ENCODE measurements at regions not wholly inside any gene's neighbourhood (a gene's known extent, or its start where the extent isn't known, plus 50 kb on each side); places are given as distances from the start of the nearest gene placed in this dataset.

DNA sequence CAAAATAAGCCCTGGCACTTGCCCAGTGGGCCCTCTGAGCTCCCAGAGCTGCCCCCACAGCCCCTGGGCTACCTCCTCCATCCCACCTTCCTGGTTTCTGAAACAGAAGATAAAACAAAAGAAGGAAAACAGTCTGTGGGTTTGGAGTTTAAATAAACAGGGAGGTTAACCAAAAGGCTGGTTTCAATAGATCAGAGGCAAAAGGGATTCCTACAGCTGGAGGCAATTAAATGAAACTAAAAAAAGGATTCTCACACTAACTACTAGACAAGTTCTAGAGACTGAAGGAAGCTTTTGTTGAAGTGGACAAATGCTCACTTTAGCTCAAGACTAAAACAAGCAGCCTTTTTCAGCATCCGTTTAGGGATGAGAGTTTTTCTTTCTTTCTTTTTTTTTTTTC lies 569.8 kb downstream of the FGF9 start:
- no peak overlapping the region for H3K27ac ChIP-seq (ENCODE audit: low read depth, low read length)
- no peak overlapping the region for H3K9ac ChIP-seq (ENCODE audit: low read depth in 1 of 2, low read length in 2 of 2)
- no peaks in the 10 kb centered on the region for H3K9me3 ChIP-seq (ENCODE audit: control insufficient read depth in 1 of 2, low read length in 2 of 2)
- H3K27me3 ChIP-seq (ENCODE audit: control insufficient read depth in 1 of 2, insufficient read depth in 2 of 2, low read length in 2 of 2): no peaks in the 10 kb centered on the region
- no peaks in the 10 kb centered on the region for H3K36me3 ChIP-seq (ENCODE audit: control insufficient read depth in 1 of 2, insufficient read depth in 2 of 2, low read length in 2 of 2)
- H3K4me3 ChIP-seq (ENCODE audit: low read depth in 1 of 2, low read length in 2 of 2): no peak overlapping the region
- peaks cover 0 to 4% of the 10 kb centered on the region in 2 donors for H3K4me1 ChIP-seq (ENCODE audit: control insufficient read depth in 1 of 2, insufficient read depth in 2 of 2, low read length in 2 of 2)

DNA sequence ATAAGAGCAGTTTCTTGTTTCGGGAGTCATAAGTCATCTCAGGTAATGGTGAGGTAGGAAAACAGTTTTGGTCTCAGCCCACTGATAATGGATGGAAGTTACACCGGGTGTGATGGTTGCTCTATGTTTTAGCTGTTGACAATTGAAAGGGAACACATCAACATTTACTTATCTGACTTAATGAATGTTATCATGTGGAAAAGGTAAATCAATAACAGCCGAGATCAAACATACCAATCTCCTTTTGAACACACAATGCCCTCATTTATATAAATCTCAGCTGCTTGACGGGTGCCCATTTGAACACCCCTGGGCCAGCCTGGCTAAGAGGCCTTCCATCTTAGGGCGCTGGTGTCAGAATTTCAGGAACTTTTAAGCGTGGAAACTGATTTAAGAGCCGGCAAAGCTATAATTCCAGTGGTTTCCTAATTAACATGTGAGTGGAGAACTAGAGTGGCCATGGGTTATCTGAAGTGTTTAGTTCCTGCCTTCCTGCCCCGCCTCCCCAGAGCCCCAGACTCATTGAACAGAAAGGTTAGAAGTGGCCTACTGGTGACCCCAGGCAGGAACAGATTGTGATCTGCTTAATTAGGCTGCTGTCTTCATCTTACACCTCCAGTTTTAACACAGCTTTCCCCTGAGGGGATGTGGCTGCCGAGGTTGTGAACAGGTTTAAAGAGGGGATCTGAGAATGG lies 572.7 kb downstream of the FGF9 start:
- H3K4me1 ChIP-seq (ENCODE audit: control insufficient read depth in 1 of 2, insufficient read depth in 2 of 2, low read length in 2 of 2): peaks cover 0 to 4% of the 10 kb centered on the region in 2 donors
- no peaks in the 10 kb centered on the region for H3K36me3 ChIP-seq (ENCODE audit: control insufficient read depth in 1 of 2, insufficient read depth in 2 of 2, low read length in 2 of 2)
- H3K9ac ChIP-seq (ENCODE audit: low read depth in 1 of 2, low read length in 2 of 2): no peak overlapping the region
- no peak overlapping the region for H3K27ac ChIP-seq (ENCODE audit: low read depth, low read length)
- H3K27me3 ChIP-seq (ENCODE audit: control insufficient read depth in 1 of 2, insufficient read depth in 2 of 2, low read length in 2 of 2): no peaks in the 10 kb centered on the region
- H3K9me3 ChIP-seq (ENCODE audit: control insufficient read depth in 1 of 2, low read length in 2 of 2): no peaks in the 10 kb centered on the region
- no peak overlapping the region for H3K4me3 ChIP-seq (ENCODE audit: low read depth in 1 of 2, low read length in 2 of 2)

DNA sequence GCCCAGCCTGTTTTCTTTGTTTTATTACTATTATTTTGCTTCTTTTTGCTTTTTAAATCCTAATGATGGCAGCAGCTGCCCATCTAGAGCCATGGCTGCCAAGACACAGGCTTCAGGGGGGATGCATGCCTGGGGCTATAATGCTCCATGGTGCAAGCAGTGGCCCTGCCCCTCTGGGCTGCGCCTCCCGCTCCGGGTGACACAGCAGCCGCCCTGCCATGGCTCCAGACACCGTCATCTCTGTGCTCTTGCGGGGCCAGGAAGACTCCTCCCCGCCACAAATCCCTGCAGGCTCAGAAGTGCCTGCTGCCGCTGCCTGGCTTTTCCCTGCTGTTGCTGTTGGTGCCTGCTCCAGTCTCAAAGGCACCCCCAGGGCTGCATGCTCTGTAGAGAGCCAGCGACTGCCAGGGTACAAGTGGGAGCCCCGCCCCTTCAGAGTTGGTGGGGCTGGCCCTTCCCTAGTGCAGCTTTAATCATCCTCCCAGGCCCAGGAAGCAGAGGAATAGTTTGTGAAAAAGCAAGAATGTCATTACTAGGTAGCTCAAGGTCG lies 581.5 kb downstream of the FGF9 start:
- Histone ChIP-seq H3K4me1 (ENCODE audit: control insufficient read depth in 1 of 2, insufficient read depth in 2 of 2, low read length in 2 of 2) (no peaks in the 10 kb centered on the region), H3K27ac (ENCODE audit: low read depth, low read length) (no peak overlapping the region), H3K9ac (ENCODE audit: low read depth in 1 of 2, low read length in 2 of 2) (no peak overlapping the region), H3K27me3 (ENCODE audit: control insufficient read depth in 1 of 2, insufficient read depth in 2 of 2, low read length in 2 of 2) (no peaks in the 10 kb centered on the region), H3K36me3 (ENCODE audit: control insufficient read depth in 1 of 2, insufficient read depth in 2 of 2, low read length in 2 of 2) (no peaks in the 10 kb centered on the region), H3K9me3 (ENCODE audit: control insufficient read depth in 1 of 2, low read length in 2 of 2) (no peaks in the 10 kb centered on the region), H3K4me3 (ENCODE audit: low read depth in 1 of 2, low read length in 2 of 2) (no peak overlapping the region)

DNA sequence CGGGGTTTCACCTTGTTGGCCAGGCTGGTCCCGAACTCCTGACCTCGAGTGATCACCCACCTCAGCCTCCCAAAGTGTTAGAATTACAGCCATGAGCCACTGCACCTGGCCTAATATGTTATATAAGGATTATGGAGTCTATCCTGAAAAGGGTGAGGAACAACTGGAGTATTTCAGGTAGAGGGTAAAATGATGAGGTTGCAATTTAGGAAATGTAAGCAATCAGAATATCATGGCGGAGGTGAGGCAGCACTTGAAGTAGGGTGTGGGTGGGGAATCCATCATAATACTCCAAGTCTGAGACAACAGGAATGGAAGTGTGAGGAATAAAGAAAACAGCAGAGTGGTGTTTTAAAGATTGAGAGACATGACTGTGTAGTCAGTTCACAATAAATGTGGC lies 582.2 kb downstream of the FGF9 start:
- no peak overlapping the region for H3K9ac ChIP-seq (ENCODE audit: low read depth in 1 of 2, low read length in 2 of 2)
- no peaks in the 10 kb centered on the region for H3K4me1 ChIP-seq (ENCODE audit: control insufficient read depth in 1 of 2, insufficient read depth in 2 of 2, low read length in 2 of 2)
- no peak overlapping the region for H3K27ac ChIP-seq (ENCODE audit: low read depth, low read length)
- no peaks in the 10 kb centered on the region for H3K36me3 ChIP-seq (ENCODE audit: control insufficient read depth in 1 of 2, insufficient read depth in 2 of 2, low read length in 2 of 2)
- H3K4me3 ChIP-seq (ENCODE audit: low read depth in 1 of 2, low read length in 2 of 2): no peak overlapping the region
- H3K9me3 ChIP-seq (ENCODE audit: control insufficient read depth in 1 of 2, low read length in 2 of 2): no peaks in the 10 kb centered on the region
- H3K27me3 ChIP-seq (ENCODE audit: control insufficient read depth in 1 of 2, insufficient read depth in 2 of 2, low read length in 2 of 2): no peaks in the 10 kb centered on the region

DNA sequence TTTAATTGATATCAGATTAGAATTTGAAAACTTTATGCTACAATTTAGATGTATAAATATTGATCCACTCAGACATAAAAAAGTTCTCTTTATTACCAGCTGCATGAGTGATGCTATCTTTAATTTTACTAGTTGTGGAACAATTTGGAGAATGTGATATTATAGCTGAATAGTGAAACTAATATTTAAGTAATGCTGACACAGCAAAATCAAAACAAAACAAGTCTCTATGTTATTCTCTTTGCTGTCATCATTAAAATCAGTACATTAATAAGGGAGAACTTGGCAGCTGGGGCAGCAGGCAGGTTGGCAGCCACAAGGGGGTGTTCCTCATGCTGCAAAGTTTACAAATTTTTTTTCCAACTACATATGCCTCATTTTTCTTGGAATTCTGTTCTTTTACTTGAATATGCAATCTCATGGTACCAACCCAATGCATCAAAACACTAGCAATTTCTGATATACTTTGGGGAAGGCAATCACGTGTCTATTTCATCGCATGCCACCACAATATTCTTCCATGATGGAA lies 585.3 kb downstream of the FGF9 start:
- Histone ChIP-seq H3K9ac (ENCODE audit: low read depth in 1 of 2, low read length in 2 of 2) (no peak overlapping the region), H3K27me3 (ENCODE audit: control insufficient read depth in 1 of 2, insufficient read depth in 2 of 2, low read length in 2 of 2) (no peaks in the 10 kb centered on the region), H3K9me3 (ENCODE audit: control insufficient read depth in 1 of 2, low read length in 2 of 2) (no peaks in the 10 kb centered on the region), H3K4me1 (ENCODE audit: control insufficient read depth in 1 of 2, insufficient read depth in 2 of 2, low read length in 2 of 2) (no peaks in the 10 kb centered on the region), H3K4me3 (ENCODE audit: low read depth in 1 of 2, low read length in 2 of 2) (no peak overlapping the region), H3K36me3 (ENCODE audit: control insufficient read depth in 1 of 2, insufficient read depth in 2 of 2, low read length in 2 of 2) (no peaks in the 10 kb centered on the region), H3K27ac (ENCODE audit: low read depth, low read length) (no peak overlapping the region)

DNA sequence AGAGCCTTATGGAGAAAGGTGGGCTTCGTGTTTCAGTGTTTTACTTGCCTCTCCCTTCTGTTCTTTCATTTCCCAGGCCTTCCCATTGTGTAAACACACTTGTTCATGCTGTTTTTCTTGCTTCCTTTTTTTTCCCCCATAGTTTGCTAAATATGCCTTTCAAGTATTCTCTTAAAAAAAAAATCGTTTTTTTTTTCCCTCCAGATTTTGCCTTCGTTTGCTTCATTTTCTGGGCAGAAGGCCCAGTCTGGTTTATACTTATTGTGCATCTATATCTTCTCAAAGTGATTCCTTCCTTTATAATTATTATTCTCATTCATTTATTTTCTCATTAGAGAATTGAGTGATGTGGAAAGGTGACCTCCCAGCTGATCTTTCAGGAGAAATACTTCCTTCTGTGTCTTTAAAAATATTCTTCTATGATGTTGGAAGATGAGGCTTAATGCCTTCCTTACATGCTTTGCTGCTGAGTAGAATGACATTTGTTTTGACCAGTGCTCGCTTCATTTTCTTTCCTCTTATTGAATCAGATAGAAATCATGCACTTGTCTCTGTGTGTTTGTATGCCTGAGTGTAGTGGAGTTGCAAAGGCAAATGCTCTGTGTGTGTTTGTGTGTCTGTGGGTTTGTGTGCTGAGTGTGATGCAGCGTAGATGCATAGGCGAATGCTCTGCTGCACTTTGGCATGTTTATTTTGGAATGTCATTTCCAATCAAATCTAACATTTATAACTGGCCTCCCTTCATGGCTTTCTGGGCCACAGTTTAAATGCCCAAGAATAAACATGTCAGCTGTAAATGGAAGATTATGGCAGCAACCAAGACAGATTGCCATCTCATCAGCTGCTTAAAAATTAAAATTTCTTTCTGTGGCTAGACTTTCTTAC lies 591.4 kb downstream of the FGF9 start:
- H3K27me3 ChIP-seq (ENCODE audit: control insufficient read depth in 1 of 2, insufficient read depth in 2 of 2, low read length in 2 of 2): no peaks in the 10 kb centered on the region
- no peaks in the 10 kb centered on the region for H3K4me1 ChIP-seq (ENCODE audit: control insufficient read depth in 1 of 2, insufficient read depth in 2 of 2, low read length in 2 of 2)
- no peak overlapping the region for H3K4me3 ChIP-seq (ENCODE audit: low read depth in 1 of 2, low read length in 2 of 2)
- no peaks in the 10 kb centered on the region for H3K9me3 ChIP-seq (ENCODE audit: control insufficient read depth in 1 of 2, low read length in 2 of 2)
- no peak overlapping the region for H3K9ac ChIP-seq (ENCODE audit: low read depth in 1 of 2, low read length in 2 of 2)
- no peak overlapping the region for H3K27ac ChIP-seq (ENCODE audit: low read depth, low read length)
- H3K36me3 ChIP-seq (ENCODE audit: control insufficient read depth in 1 of 2, insufficient read depth in 2 of 2, low read length in 2 of 2): no peaks in the 10 kb centered on the region

DNA sequence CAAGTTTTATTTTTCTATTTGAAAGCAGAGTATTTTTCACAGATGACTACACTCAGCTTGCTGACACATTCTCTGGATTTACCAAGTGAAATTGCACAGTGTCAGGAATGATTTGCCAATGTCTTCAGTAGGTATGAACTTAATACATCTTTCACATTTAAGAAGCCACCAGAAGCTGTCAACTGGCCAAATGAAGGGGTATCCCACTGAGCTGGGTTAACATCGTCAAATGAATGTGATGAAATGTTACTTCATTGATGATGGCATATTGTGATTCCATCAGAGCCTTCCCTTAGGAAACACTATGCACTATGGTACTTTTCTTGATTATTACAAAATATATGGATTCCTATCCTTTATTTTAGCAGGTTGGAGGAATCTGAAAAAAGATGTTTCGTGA lies 592.3 kb downstream of the FGF9 start:
- Histone ChIP-seq H3K9ac (ENCODE audit: low read depth in 1 of 2, low read length in 2 of 2) (no peak overlapping the region), H3K4me3 (ENCODE audit: low read depth in 1 of 2, low read length in 2 of 2) (no peak overlapping the region), H3K36me3 (ENCODE audit: control insufficient read depth in 1 of 2, insufficient read depth in 2 of 2, low read length in 2 of 2) (no peaks in the 10 kb centered on the region), H3K9me3 (ENCODE audit: control insufficient read depth in 1 of 2, low read length in 2 of 2) (no peaks in the 10 kb centered on the region), H3K4me1 (ENCODE audit: control insufficient read depth in 1 of 2, insufficient read depth in 2 of 2, low read length in 2 of 2) (no peaks in the 10 kb centered on the region), H3K27me3 (ENCODE audit: control insufficient read depth in 1 of 2, insufficient read depth in 2 of 2, low read length in 2 of 2) (no peaks in the 10 kb centered on the region), H3K27ac (ENCODE audit: low read depth, low read length) (no peak overlapping the region)

DNA sequence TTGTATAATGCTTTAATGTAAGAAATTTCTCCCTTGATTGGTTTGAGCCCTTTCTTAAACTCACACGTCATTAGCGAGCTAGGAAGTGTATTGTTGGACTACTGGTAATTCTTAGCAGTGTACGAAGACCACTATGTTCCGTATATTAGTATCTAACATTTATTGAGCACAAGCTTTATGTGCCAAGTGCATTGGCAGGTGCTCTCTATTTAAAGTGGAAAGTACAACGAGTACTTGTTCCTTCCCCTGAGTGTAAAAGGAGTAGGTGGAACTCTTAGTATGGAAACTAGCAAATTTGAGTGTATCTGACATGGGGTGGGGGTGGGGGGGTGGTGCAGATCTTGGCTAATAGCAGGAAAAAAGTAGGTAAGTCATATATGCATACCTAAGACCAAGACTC lies 594.7 kb downstream of the FGF9 start:
- no peak overlapping the region for H3K9ac ChIP-seq (ENCODE audit: low read depth in 1 of 2, low read length in 2 of 2)
- no peaks in the 10 kb centered on the region for H3K4me1 ChIP-seq (ENCODE audit: control insufficient read depth in 1 of 2, insufficient read depth in 2 of 2, low read length in 2 of 2)
- H3K27me3 ChIP-seq (ENCODE audit: control insufficient read depth in 1 of 2, insufficient read depth in 2 of 2, low read length in 2 of 2): no peaks in the 10 kb centered on the region
- H3K9me3 ChIP-seq (ENCODE audit: control insufficient read depth in 1 of 2, low read length in 2 of 2): no peaks in the 10 kb centered on the region
- H3K36me3 ChIP-seq (ENCODE audit: control insufficient read depth in 1 of 2, insufficient read depth in 2 of 2, low read length in 2 of 2): no peaks in the 10 kb centered on the region
- H3K27ac ChIP-seq (ENCODE audit: low read depth, low read length): no peak overlapping the region
- H3K4me3 ChIP-seq (ENCODE audit: low read depth in 1 of 2, low read length in 2 of 2): no peak overlapping the region

DNA sequence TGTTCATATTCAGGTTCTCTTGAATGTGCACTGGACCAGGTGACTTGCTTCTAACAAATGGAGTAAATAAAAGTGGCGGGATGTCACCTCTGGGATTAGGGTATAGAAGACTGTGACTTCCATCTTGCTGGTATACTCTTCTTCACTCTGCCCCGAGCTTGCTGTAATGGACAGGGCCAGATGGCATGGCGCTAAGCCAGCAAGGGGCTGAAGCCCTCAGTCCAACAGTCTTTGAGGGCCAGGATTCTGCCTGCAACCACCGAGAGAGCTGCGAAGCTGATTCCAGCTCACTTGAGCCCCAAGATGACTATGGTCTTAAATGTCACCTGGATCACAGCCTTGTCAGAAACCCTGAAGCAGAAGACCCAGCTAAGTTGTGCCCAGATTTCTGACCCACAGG lies 600.0 kb downstream of the FGF9 start:
- H3K4me1 ChIP-seq (ENCODE audit: control insufficient read depth in 1 of 2, insufficient read depth in 2 of 2, low read length in 2 of 2): no peaks in the 10 kb centered on the region
- no peaks in the 10 kb centered on the region for H3K9me3 ChIP-seq (ENCODE audit: control insufficient read depth in 1 of 2, low read length in 2 of 2)
- no peak overlapping the region for H3K4me3 ChIP-seq (ENCODE audit: low read depth in 1 of 2, low read length in 2 of 2)
- no peaks in the 10 kb centered on the region for H3K36me3 ChIP-seq (ENCODE audit: control insufficient read depth in 1 of 2, insufficient read depth in 2 of 2, low read length in 2 of 2)
- no peaks in the 10 kb centered on the region for H3K27me3 ChIP-seq (ENCODE audit: control insufficient read depth in 1 of 2, insufficient read depth in 2 of 2, low read length in 2 of 2)
- H3K9ac ChIP-seq (ENCODE audit: low read depth in 1 of 2, low read length in 2 of 2): no peak overlapping the region
- H3K27ac ChIP-seq (ENCODE audit: low read depth, low read length): no peak overlapping the region

DNA sequence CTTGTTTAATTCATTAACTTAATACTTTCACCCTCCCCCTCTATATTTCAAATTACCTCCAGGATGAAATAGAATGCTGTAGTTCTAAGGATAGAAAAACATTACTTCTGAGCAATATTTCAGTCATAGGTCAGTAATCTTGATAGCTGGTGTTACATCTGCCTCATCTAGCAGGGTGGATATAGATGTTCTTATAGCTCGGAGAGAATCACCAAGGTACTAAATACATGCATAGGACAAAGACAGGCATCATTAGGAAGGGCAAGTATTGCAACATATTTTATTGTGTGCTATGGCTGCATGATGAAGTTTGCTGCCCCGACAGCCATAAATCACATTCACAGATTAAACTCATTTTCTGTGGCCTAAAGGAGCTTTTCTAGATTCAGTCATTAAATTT lies 601.0 kb downstream of the FGF9 start:
- Histone ChIP-seq H3K9me3 (ENCODE audit: control insufficient read depth in 1 of 2, low read length in 2 of 2) (no peaks in the 10 kb centered on the region), H3K27ac (ENCODE audit: low read depth, low read length) (no peak overlapping the region), H3K36me3 (ENCODE audit: control insufficient read depth in 1 of 2, insufficient read depth in 2 of 2, low read length in 2 of 2) (no peaks in the 10 kb centered on the region), H3K27me3 (ENCODE audit: control insufficient read depth in 1 of 2, insufficient read depth in 2 of 2, low read length in 2 of 2) (no peaks in the 10 kb centered on the region), H3K4me1 (ENCODE audit: control insufficient read depth in 1 of 2, insufficient read depth in 2 of 2, low read length in 2 of 2) (no peaks in the 10 kb centered on the region), H3K9ac (ENCODE audit: low read depth in 1 of 2, low read length in 2 of 2) (no peak overlapping the region), H3K4me3 (ENCODE audit: low read depth in 1 of 2, low read length in 2 of 2) (no peak overlapping the region)

Data from duodenal mucosa (tissue), 2 donors.